ENCODE measurements at regions not wholly inside any gene's neighbourhood (a gene's known extent, or its start where the extent isn't known, plus 50 kb on each side); places are given as distances from the start of the nearest gene placed in this dataset.
A peak's percentile ranks its signal among the peaks of the same experiment; 100 is the strongest.

- DNase-seq (no peak), ATAC-seq (no peak)
- no peaks in the 10 kb centered on the region for H3K36me3 ChIP-seq
- TF ChIP-seq CTCF (IDR thresholded peaks at IDR 0.05): no peak
- WGBS, 2 donors: 89 to 92% methylated on average over 4 of the region's 4 CpGs
- no peak overlapping the region for H3K4me3 ChIP-seq
- peaks cover 0 to 3% (median 0%) of the 10 kb centered on the region in 11 donors for H3K9me3 ChIP-seq
- no peaks in the 10 kb centered on the region for H3K27me3 ChIP-seq
- intact Hi-C loops (cut with DNase I): no loop called here
- no peak overlapping the region for H3K27ac ChIP-seq
- no peaks in the 10 kb centered on the region for H3K4me1 ChIP-seq
These were observed 1194.1 kb downstream of the EFNA5 start for GRCh38 chr5:106476630-106477029.

GRCh38 chr5:106474066-106474465 lies 1196.7 kb downstream of the EFNA5 start:
- Histone ChIP-seq H3K9me3 (peaks cover 0 to 5% (median 0%) of the 10 kb centered on the region in 11 donors), H3K27ac (no peak overlapping the region), H3K36me3 (no peaks in the 10 kb centered on the region), H3K4me1 (no peaks in the 10 kb centered on the region), H3K4me3 (no peak overlapping the region), H3K27me3 (no peaks in the 10 kb centered on the region)
- no peak for TF ChIP-seq CTCF (IDR thresholded peaks at IDR 0.05)
- ATAC-seq (no peak), DNase-seq (no peak)
- intact Hi-C loops (cut with DNase I): no loop called here

GRCh38 chr5:106459541-106459940 lies 1211.2 kb downstream of the EFNA5 start:
- ATAC-seq: no peak
- TF ChIP-seq CTCF (IDR thresholded peaks at IDR 0.05): no peak
- intact Hi-C loops (cut with DNase I): no loop called here
- Histone ChIP-seq H3K27ac (no peak overlapping the region), H3K9me3 (no peaks in the 10 kb centered on the region), H3K36me3 (no peaks in the 10 kb centered on the region), H3K4me1 (no peaks in the 10 kb centered on the region), H3K4me3 (no peak overlapping the region), H3K27me3 (no peaks in the 10 kb centered on the region)
- no peak for DNase-seq
- 47 to 58% methylated on average over 4 of the region's 4 CpGs for WGBS, 2 donors

- Histone ChIP-seq H3K4me1 (no peaks in the 10 kb centered on the region), H3K27ac (no peak overlapping the region), H3K4me3 (no peak overlapping the region), H3K9me3 (no peaks in the 10 kb centered on the region), H3K36me3 (no peaks in the 10 kb centered on the region), H3K27me3 (no peaks in the 10 kb centered on the region)
- WGBS, 2 donors: 35 to 45% methylated on average over 3 of the region's 3 CpGs
- TF ChIP-seq CTCF (IDR thresholded peaks at IDR 0.05): peak in 7 of 9 donors; percentile 7 to 55 (median 44)
- ATAC-seq (peak in 3 of 8 donors; percentile 26 to 61 (median 42)), DNase-seq (no peak)
- intact Hi-C loops (cut with DNase I): no loop called here
These were observed 1215.9 kb downstream of the EFNA5 start for GRCh38 chr5:106454651-106455415.
